Body of pancreas (tissue), 4 donors: ENCODE measurements at regions not wholly inside any gene's neighbourhood (a gene's known extent, or its start where the extent isn't known, plus 50 kb on each side); places are given as distances from the start of the nearest gene placed in this dataset.

Experiments used
- ATAC-seq: fragments of 150-250 bp; one replicate; pipeline ENCODE4 v1.9.1; 2016
- DNase-seq, 4 donors: peaks; one replicate each; pipeline ENCODE4 v3.0.0-alpha.2; 2019
- H3K27ac ChIP-seq, 4 donors: fragments of 200-600 bp; sonication (generic); 1 replicate in 3 of 4; 2 replicates in 1 of 4; pipeline versions ENCODE4 v1.5.1 to v1.6.1; 2016 to 2019; ENCODE audit warnings: mild to moderate bottlenecking in 1 of 4, mixed read lengths in 1 of 4, moderate library complexity in 1 of 4
- H3K27me3 ChIP-seq, 2 donors: fragments of 200-600 bp; sonication (generic); one replicate each; pipeline ENCODE4 v1.6.0; 2016; ENCODE audit warnings: mild to moderate bottlenecking in 1 of 2
- H3K36me3 ChIP-seq, 2 donors: fragments of 200-600 bp; sonication (generic); replicated peaks in 1 of 2; 2 replicates each; pipeline ENCODE4 v1.5.1; 2016; ENCODE audit warnings: low read depth in 2 of 2; ENCODE audit not compliant: insufficient read depth in 1 of 2
- H3K4me1 ChIP-seq: fragments of 200-600 bp; sonication (generic); one replicate; pipeline ENCODE4 v1.6.0; 2016
- H3K4me3 ChIP-seq, 2 donors: fragments of 200-600 bp; sonication (generic); 1 replicate in 1 of 2; 2 replicates in 1 of 2; pipeline ENCODE4 v1.5.1; 2016 to 2019
- H3K9me3 ChIP-seq, 3 donors: fragments of 200-600 bp; sonication (generic); 1 replicate in 2 of 3; 2 replicates in 1 of 3; pipeline ENCODE4 v1.5.1; 2016
- POLR2A ChIP-seq, 3 donors: fragments of 450-650 bp; IDR thresholded peaks; one replicate each; pipeline ENCODE4 v1.6.1; 2016; ENCODE audit warnings: antibody characterized with exemption in 3 of 3, mild to moderate bottlenecking in 2 of 3
- WGBS, 2 donors: methylation state at CpG; one replicate each; pipeline ENCODE4 v1.1.5; 2017; 5-methylcytosine and 5-hydroxymethylcytosine counted together
- intact Hi-C: fragments of 100-400 bp; cut with DNase I; formaldehyde crosslinking; loops from one replicate; pipeline ENCODE4 v1.15.1; 2023
- TF ChIP-seq, protein P1 (sequence below), 7 experiments: fragments of 450-650 bp in 4 of 7; fragments of 200-600 bp in 3 of 7; sonication (generic) in 3 of 7; IDR thresholded peaks; one replicate each; pipeline ENCODE4 v1.5.1; 2016 to 2019; ENCODE audit warnings: antibody characterized with exemption in 7 of 7

- TF ChIP-seq POLR2A (IDR thresholded peaks at IDR 0.05), result no peak
- TF ChIP-seq, protein P1, sequence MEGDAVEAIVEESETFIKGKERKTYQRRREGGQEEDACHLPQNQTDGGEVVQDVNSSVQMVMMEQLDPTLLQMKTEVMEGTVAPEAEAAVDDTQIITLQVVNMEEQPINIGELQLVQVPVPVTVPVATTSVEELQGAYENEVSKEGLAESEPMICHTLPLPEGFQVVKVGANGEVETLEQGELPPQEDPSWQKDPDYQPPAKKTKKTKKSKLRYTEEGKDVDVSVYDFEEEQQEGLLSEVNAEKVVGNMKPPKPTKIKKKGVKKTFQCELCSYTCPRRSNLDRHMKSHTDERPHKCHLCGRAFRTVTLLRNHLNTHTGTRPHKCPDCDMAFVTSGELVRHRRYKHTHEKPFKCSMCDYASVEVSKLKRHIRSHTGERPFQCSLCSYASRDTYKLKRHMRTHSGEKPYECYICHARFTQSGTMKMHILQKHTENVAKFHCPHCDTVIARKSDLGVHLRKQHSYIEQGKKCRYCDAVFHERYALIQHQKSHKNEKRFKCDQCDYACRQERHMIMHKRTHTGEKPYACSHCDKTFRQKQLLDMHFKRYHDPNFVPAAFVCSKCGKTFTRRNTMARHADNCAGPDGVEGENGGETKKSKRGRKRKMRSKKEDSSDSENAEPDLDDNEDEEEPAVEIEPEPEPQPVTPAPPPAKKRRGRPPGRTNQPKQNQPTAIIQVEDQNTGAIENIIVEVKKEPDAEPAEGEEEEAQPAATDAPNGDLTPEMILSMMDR (IDR thresholded peaks at IDR 0.05), result no peak
- H3K9me3 ChIP-seq, result no peaks in the 10 kb centered on the region
- H3K27ac ChIP-seq, result no peak overlapping the region
- intact Hi-C loops, result no loop called here
- 68 to 71% methylated on average over 7 of the region's 7 CpGs for WGBS, 2 donors
- H3K4me3 ChIP-seq, result no peak overlapping the region
- H3K4me1 ChIP-seq, result peaks cover 15% of the 10 kb centered on the region
- ATAC-seq, result no peak
- peaks cover 0 to 25% of the 10 kb centered on the region in 2 donors for H3K27me3 ChIP-seq
- H3K36me3 ChIP-seq, result no peaks in the 10 kb centered on the region
- no peak for DNase-seq
These were observed 161.3 kb downstream of the RMI1 start for GRCh38 chr9:84141741-84142370.

DNA sequence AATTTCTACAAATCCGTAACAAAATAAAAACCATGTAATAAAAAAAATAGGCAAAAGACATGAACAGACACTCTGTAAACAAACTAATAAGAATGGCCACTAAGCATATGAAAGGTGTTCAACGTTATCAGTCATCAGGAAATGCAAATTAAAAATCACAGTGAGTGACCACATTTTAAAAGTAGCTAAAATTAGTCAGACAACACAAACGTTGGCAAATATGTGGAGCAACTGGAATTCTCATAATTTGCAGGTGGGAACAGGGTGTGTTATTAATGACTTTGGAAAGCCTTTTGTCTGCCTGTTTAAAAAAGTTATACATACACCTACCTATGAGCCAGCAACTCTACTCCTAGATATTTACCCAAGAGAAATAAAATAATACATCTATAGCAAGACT lies 164.4 kb downstream of the RMI1 start:
- Histone ChIP-seq H3K36me3 (no peaks in the 10 kb centered on the region), H3K4me1 (peaks cover 8% of the 10 kb centered on the region), H3K9me3 (no peaks in the 10 kb centered on the region), H3K4me3 (no peak overlapping the region), H3K27me3 (peaks cover 0 to 24% of the 10 kb centered on the region in 2 donors), H3K27ac (no peak overlapping the region)
- DNase-seq (no peak), ATAC-seq (no peak)
- intact Hi-C loops, result no loop called here
- WGBS, 2 donors, result 48 to 60% methylated on average over 3 of the region's 3 CpGs
- TF ChIP-seq, protein P1 (IDR thresholded peaks at IDR 0.05), result no peak
- TF ChIP-seq POLR2A (IDR thresholded peaks at IDR 0.05), result no peak

GRCh38 chr9:84145780-84146179 lies 165.2 kb downstream of the RMI1 start:
- H3K27me3 ChIP-seq, result peaks cover 0 to 16% of the 10 kb centered on the region in 2 donors

GRCh38 chr9:84146893-84147710 lies 166.5 kb downstream of the RMI1 start:
- Histone ChIP-seq H3K9me3 (no peaks in the 10 kb centered on the region), H3K36me3 (no peaks in the 10 kb centered on the region), H3K4me3 (no peak overlapping the region), H3K27me3 (peaks cover 0 to 7% of the 10 kb centered on the region in 2 donors), H3K4me1 (no peaks in the 10 kb centered on the region), H3K27ac (no peak overlapping the region)
- intact Hi-C loops, result no loop called here
- no peak for DNase-seq
- TF ChIP-seq, protein P1 (IDR thresholded peaks at IDR 0.05), result no peak
- no peak for TF ChIP-seq POLR2A (IDR thresholded peaks at IDR 0.05)
- WGBS, 2 donors, result 51 to 69% methylated on average over 6 of the region's 6 CpGs
- no peak for ATAC-seq

More at GRCh38 chr9:84145780-84146179, 165.2 kb downstream of the RMI1 start:
- peaks cover 2% of the 10 kb centered on the region for H3K4me1 ChIP-seq
- no peak overlapping the region for H3K4me3 ChIP-seq
- intact Hi-C loops, result no loop called here
- TF ChIP-seq, protein P1 (IDR thresholded peaks at IDR 0.05), result no peak
- TF ChIP-seq POLR2A (IDR thresholded peaks at IDR 0.05), result no peak
- ATAC-seq, result no peak
- H3K27ac ChIP-seq, result no peak overlapping the region
- no peaks in the 10 kb centered on the region for H3K36me3 ChIP-seq
- WGBS, 2 donors, result 74 to 77% methylated on average over 2 of the region's 2 CpGs
- H3K9me3 ChIP-seq, result no peaks in the 10 kb centered on the region
- no peak for DNase-seq
